Jurkat, Clone E6-1 (cell line): ENCODE measurements at regions not wholly inside any gene's neighbourhood (a gene's known extent, or its start where the extent isn't known, plus 50 kb on each side); places are given as distances from the start of the nearest gene placed in this dataset.

Experiments used
- DNase-seq: peaks from one replicate; pipeline ENCODE4 v3.0.0-alpha.2; 2011; ENCODE audit warnings: low read depth, low spot score
- H3K4me3 ChIP-seq: 2 replicates; pipeline ENCODE4 v1.5.1; 2011; ENCODE audit warnings: mild to moderate bottlenecking, low read length, control low read depth, moderate library complexity

DNA sequence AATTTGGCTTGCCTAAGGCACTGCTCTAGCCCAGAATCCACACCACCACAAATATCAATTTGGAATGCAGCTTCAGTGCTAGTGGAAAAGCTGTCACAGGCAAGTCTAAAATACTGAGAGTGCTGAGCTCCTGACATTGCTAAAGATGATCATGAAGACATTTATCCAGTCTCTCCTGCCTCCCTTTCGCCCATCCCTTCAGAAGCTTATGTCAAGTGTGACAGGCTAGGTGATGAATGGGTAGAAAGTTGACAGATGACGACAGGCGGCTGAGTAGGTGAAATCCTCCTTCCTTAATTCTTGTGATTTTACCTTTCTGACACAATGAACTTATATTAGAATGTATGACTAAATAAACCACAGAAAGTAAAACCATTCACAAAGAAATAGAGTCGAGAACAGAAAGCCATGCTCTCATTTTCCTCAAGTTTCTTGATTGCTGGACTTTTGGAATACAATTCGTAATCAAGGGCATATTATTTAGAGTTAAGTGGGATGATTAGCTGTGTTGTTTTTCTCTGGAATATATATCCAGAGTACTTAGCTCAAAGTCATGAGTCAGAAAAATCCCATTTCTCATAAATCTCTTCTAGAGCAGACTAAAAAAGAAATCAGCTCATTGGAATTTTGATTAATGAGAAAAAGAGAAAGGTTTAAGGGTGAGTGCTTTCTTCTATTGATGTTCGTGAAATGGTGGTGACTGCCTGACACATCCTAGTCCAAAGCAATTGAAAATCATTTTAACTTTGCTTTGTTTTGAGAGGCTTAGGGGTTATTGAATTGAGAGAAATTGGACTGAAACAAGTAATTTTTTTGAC, 1228.2 kb upstream of the CITED2 start:
- DNase-seq = no peak
- no peak overlapping the region for H3K4me3 ChIP-seq

DNA sequence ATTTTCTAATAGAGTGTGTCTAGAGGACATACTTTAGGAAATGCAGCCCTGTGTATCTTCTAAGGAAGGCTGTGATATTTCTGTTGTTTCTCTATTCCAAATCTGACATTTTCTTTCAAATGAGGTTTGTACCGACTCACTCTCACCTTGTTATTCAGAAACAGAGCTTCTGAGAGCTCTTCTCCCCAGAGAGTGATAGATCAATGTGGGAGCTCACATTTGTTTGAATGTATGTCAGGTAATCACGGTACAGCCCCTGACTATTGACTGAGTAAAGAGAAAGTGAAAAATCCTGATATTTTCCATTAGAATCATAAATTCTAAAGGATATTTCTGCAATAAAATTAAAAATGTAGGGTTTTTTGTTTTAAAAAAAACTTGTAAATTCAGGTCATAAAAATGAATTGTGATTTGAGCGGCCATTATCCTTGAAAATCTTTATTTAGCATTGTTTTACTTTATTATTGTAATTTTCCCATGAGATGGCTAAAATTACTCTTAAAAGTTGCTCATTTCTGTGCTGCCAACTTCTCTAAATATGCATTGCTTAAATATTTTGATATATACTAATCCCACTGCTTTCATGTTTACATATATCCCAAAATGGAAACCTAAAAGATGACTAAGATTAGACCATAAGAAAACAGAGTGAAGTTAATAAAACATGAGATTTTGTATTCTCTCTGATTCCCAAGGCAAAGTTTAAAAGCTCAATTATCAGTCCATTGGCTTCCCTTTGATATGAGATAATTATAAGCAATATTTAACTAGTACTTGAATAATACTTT, 1226.8 kb upstream of the CITED2 start:
- no peak for DNase-seq
- H3K4me3 ChIP-seq = no peak overlapping the region

DNA sequence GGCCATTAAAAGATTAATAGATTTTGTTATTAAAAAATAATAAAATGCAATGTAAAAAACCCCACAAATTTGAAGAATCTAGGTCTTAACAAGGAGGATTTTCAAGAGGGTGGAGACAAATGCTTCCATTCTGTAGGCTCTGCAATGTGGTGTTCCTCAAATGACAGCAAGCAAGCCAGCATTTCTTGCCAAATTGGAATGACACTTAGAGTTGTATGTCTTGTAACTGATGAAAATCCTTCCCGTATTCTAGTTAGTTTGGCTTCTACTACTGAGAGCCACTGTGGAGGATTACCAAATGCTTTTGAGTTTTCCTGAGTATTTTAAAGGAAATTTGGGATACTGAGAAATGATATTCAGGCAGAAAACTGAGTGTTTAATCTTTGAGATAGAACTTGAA, 1225.5 kb upstream of the CITED2 start:
- DNase-seq = no peak
- no peak overlapping the region for H3K4me3 ChIP-seq

DNA sequence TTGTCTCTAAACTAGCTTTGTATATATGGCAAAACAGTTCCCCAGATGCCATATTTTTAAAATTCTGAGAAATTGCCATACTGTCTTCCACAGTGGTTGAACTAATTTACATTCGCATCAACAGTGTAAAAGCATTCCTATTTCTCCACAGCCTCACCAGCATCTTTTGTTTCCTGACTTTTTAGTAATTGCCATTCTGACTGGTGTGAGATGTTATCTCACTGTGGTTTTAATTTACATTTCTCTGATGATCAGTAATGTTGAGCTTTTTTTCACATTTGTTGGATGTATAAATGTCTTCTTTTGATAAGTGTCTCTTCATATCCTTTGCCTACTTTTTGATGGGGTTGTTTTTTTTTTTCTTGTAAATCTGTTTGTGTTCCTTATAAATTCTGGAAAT, 1222.7 kb upstream of the CITED2 start:
- no peak for DNase-seq
- no peak overlapping the region for H3K4me3 ChIP-seq

DNA sequence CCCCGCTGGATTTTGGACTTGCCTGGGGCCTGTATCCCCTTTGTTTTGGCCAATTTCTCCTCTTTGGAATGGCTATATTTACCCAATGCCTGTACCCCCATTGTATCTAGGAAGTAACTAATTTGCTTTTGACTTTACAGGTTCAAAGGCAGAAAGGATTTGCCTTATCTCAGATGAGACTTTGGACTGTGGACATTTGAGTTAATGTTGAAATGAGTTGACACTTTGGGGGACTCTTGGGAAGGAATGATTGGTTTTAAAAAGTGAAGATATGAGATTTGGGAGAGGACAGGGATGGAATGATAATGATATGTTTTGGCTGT, 1220.3 kb upstream of the CITED2 start:
- H3K4me3 ChIP-seq = no peak overlapping the region
- no peak for DNase-seq

DNA sequence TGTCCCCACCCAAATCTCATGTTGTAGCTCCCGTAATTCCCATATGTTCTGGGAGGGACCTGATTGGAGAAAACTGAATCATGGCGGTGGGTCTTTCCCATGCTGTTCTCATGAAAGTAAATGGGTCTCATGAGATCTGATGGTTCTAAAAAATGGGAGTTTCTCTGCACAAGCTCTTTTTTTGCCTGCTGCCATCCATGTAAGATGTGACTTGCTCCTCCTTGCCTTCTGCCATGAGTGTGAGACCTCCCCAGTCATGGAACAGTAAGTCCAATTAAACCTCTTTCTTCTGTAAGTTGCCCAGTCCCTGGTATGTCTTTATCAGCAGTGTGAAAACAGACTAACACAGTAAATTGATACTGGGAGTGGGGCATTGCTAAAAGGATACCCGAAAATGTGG, 1218.4 kb upstream of the CITED2 start:
- no peak for DNase-seq
- H3K4me3 ChIP-seq = no peak overlapping the region

DNA sequence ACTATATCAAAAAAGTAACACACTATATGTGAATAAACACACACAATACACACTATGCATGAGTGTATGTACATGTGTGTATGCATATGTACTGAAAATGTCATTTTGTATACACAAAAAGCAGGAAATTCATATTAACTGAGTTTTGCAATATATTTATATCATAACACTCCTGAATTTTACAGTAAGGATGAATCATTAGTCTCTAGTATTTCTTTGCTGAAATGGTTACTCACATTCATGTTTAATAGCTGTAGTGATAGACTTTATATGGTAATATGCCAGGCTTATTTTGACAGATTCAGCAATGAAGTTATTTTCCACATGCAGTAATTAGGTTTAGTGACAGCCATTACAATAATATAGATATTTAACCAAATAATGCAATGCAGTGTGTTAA, 1216.2 kb upstream of the CITED2 start:
- no peak for DNase-seq
- H3K4me3 ChIP-seq = no peak overlapping the region

DNA sequence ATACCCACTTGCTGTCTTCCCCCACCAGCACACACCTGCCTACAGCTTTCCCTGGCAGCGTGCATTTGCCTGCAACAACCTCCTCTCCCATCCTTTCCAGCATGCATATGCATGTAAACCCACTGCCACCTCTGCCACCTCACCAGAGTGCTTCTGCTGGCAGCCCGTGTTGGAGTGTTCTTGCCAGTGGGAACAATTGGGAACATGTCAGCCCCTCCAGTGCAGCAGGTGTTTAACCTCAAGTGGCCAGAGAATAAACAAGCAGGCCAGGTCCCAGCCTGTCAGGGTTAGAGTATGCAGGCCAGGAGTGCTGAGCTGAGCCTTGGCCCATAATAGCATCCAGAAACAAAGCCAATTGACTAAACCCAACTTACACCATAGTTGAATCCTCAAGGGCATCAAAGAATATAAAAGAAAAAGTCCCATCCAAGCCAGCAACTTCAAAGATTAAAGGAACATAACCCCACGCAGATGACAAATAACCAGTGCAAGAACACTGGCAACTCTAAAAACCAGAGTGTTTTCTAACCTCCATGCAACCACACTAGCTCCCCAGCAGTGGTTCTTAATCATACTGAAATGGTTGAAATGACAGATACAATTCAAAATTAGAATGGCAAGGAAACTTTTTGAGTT, 1212.1 kb upstream of the CITED2 start:
- no peak overlapping the region for H3K4me3 ChIP-seq
- no peak for DNase-seq

DNA sequence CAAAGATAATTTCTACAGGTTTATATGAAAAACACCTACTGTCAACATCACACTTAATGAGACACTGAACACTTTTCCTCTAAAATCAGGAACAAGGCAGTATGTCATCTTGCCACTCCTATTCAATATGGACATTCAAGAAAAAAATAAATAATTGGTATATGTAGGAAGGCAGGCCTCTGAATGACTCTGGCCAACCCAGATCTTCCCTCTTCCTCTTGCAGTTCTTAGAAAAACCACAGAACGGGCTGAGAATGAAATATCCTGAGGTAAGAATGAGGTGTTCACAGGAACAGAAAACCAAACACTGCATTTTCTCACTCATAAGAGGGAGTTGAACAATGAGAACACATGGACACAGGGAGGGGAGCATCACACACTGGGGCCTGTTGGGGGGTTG, 1207.2 kb upstream of the CITED2 start:
- DNase-seq = no peak
- no peak overlapping the region for H3K4me3 ChIP-seq

DNA sequence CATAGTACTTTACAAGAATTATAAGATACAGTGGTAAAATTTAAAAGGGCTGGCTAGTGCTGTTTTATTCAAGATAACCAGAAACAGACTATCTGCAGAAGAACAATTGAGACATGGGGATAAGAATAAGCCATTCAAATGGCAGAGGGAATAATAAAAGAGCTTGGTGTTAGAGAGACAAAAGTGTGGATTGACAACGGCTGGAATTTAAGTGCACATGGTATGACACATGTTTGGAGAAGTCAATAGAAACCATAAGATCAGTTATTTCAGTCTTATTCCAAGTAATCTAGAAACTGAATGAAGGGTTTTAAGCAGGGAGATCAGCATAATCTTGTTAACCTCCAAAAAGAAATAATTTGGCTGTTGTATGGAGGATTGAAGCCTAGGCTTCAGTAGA, 1205.5 kb upstream of the CITED2 start:
- DNase-seq = no peak
- no peak overlapping the region for H3K4me3 ChIP-seq

DNA sequence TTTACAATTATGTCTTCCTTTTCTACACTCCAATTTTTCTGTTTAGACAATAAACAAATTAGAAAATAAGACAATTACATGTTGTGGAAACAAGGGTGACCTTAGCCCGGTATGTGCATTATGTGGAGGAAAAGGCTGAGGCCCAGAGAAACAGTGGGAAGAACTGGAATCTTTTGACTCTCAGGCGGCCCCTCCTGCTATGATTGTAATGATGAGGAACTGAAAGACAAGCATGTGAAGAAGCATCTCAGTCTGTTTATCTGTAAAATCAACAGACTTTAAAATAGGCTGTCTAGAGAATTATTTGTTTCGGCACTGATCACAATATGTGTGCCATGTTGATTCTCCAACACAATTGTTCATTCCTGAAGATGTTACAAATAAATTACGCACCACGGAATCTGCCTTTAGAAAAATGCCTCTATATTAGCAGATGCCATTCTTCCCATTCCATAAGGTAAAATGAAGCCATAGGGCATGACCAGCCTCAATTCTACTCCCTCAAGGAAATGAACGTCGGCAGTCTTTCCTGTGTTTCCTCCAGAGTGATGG, 1201.6 kb upstream of the CITED2 start:
- no peak overlapping the region for H3K4me3 ChIP-seq
- no peak for DNase-seq

DNA sequence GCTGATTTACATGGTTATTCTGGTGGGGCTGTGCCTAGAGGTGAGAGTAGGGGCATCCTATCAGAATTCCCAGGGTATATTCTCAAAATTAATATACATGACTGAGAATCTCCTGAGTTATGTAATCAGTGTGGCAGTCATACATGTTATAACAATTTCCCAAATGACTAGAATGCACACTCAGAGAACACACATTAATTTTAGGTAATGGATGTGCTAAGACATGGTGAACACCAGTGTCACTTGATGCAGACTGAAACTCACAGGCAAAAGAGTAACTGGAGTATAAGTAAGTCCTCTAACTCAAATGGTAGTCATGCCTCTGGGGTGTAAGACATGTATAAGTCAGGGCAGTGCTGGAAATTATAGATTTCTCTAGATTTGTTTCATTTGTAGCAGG, 1198.4 kb upstream of the CITED2 start:
- H3K4me3 ChIP-seq = no peak overlapping the region
- DNase-seq = no peak

DNA sequence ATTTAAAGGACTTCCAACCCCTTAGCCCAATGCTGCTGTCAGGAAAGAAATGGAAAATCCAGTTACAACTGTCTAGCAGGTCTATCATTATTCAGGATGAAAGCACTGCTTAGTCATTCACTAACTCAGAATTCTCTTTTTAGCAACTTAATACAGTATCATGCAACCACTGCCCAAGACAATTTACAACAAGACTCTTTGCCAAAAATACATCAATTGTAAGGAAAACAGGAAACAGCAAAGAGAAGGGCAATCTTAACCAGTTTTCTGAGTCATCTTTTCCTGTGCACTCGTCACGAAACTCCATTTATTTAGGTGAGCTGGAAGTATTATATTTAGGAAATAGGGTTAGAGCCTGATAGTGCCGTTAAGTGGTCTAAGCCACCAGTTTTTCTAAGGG, 1197.7 kb upstream of the CITED2 start:
- DNase-seq = no peak

DNA sequence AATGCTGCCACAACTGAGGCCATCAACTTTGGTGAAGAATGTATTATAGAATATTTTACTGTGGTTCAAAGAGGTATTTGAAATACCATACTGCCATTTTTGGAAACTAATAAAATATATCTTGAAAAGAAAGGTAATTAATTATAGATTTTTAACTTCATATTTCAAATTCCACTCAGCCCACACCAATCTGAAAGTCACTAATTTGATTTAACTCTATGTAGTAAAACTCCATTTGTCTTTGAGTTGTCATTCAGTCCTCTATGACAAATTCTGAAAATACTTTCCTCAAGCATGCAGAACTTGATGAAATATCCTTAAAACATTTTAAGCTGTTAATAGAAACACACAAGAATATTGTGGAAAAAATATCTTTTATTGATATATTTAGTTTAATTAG, 1196.7 kb upstream of the CITED2 start:
- H3K4me3 ChIP-seq = no peak overlapping the region
- no peak for DNase-seq

More for the DNA sequence above, 1197.7 kb upstream of the CITED2 start:
- H3K4me3 ChIP-seq = no peak overlapping the region

DNA sequence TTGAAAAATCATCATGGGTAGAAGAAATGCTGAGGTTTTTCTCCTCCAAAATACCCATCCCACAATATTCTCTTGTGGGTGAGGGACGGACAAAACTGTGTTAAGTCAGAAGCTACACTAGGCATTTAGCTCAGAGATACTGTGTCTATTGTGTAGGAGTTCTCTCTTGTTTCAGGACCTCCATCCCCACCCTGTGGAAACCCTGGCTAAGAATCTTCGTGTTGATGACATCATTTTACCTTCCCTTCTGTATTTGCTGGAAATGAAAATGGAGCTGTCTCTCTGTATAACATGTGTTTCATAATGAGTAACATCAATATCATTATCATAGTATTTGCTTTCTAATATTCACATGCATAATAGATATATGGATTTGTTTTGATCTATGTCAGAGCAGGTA, 1193.0 kb upstream of the CITED2 start:
- no peak overlapping the region for H3K4me3 ChIP-seq
- DNase-seq = no peak

DNA sequence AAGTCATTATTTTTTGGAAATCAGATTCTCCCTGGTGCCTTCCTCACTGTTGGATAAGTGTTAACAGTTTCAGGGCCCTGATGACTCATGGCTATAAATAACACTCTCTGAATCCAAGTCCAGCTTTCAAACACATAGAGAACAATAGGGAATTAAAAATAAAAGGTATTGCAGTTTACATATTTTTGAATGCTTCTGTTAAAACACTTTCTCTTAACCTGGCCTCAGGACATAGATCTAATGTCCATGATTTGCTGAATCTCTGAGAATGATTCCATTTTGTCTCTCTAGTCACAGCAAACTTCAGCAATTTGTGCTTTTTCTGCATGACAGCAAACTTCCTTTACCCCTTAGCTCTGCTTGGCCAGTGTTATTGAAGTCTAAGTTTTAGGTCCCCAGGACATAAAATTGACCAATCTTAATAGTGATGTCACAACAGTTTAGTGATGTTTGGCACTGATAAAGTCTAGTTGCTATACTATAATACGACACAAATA, 1192.4 kb upstream of the CITED2 start:
- DNase-seq = no peak
- H3K4me3 ChIP-seq = no peak overlapping the region

DNA sequence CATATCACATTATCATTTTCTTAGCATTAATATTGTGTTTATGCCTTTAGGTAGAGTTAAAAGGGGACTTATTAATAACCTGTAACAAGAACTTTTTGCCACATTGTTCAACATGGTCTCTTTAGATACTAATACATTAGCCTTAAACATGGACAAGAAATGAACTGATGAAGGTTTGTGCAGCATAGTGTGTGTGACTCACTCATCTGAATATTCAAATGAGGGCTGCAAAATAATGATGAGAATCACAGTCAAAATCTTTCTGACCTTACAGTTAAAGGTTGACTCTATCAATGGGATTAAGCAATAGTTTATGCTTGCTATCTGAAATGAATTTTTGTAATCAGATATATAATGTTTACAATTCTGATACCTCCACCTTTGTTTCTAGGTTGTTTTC, 1189.3 kb upstream of the CITED2 start:
- no peak for DNase-seq

DNA sequence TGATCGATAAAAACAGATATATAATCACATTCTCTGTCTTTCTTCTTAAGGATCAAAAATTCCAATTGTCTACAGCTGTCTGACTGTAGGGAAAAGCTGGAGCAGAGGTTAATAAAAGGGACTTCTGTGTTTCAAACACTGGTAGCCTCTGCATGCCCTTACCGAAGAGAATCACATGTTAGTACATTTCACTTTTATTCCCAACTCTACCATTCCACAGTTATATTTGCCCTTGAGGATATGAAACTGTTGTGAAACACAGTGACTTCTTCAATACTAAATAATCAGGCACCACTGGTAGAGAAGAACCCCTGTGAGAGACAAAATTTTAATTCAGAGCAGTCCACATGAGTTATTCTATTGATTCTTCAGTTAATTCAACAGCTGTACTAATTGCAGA, 1187.3 kb upstream of the CITED2 start:
- no peak overlapping the region for H3K4me3 ChIP-seq
- no peak for DNase-seq

More for the DNA sequence above, 1189.3 kb upstream of the CITED2 start:
- no peak overlapping the region for H3K4me3 ChIP-seq

DNA sequence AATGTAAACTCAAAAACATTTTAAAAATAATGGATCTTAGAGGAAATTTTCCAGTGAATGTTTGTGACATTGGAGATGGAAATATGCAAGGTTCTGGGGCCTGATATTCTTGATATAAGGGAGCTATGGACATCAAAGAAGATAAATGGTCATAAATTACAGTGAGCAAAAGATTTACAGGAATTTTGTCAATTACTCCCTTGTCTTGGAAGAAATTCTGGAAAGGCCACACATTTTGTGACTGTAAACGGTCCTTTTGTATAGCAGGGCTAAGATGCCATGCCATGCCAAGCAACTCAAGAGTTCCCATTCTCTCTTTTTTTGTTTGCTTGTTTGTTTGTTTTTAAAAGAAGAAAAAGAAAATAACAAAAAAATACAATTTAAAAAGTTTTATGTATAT, 1186.2 kb upstream of the CITED2 start:
- no peak for DNase-seq
- H3K4me3 ChIP-seq = no peak overlapping the region

DNA sequence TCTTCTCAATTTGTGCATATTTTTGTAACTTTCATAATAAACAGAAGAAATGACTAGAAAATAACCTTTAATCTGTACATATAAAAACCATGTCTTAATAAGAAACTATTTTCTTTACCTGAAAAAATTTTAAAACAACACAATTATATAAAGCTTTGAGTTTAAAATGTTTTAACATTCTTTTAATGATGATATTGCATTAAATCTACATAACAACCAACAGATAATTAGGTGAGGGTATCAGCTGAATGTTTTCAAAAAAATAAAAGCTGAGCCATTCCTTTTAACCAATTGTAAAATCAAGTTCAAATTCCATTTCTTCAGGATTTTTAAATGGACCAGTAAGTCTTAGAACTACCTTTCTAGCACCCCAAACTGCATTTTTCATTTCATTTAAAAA, 1185.0 kb upstream of the CITED2 start:
- no peak for DNase-seq
- H3K4me3 ChIP-seq = no peak overlapping the region
